Neural crest cell (in vitro differentiated cells): ENCODE measurements at regions not wholly inside any gene's neighbourhood (a gene's known extent, or its start where the extent isn't known, plus 50 kb on each side); places are given as distances from the start of the nearest gene placed in this dataset.

Source experiments
- DNase-seq: peaks from one replicate; pipeline ENCODE4 v3.0.0; 2021; ENCODE audit warnings: low read depth, mixed read lengths, low spot score
- H3K27ac Mint-ChIP-seq: one replicate; pipeline ENCODE4 v1.8.0; 2021; ENCODE audit warnings: mild to moderate bottlenecking, mixed read lengths; ENCODE audit not compliant: unreplicated experiment
- H3K27me3 Mint-ChIP-seq: 2 replicates; pipeline ENCODE4 v1.8.0; 2021; ENCODE audit warnings: low read depth, mild to moderate bottlenecking, mixed read lengths
- H3K36me3 Mint-ChIP-seq: 2 replicates; pipeline ENCODE4 v1.8.0; 2021; ENCODE audit warnings: low read depth, mild to moderate bottlenecking, mixed read lengths
- H3K4me1 Mint-ChIP-seq: 2 replicates; pipeline ENCODE4 v1.8.0; 2021; ENCODE audit warnings: mixed read lengths
- H3K4me3 Mint-ChIP-seq: one replicate; pipeline ENCODE4 v1.8.0; 2021; ENCODE audit warnings: mild to moderate bottlenecking, mixed read lengths
- H3K9me3 Mint-ChIP-seq: 2 replicates; pipeline ENCODE4 v1.8.0; 2021; ENCODE audit warnings: mixed read lengths
- CTCF ChIP-seq: fragments of 200-600 bp; sonication (generic); conservative IDR thresholded peaks from 2 replicates; pipeline ENCODE4 v1.5.0; 2021; ENCODE audit warnings: antibody characterized with exemption, mild to moderate bottlenecking

GRCh38 chr5:18111906-18112465 lies 477.7 kb downstream of the TAF11L14 start:
- no peaks in the 10 kb centered on the region for H3K36me3 Mint-ChIP-seq
- H3K27ac Mint-ChIP-seq, result no peak overlapping the region
- peaks cover 1% of the 10 kb centered on the region for H3K27me3 Mint-ChIP-seq
- peaks cover 12% of the 10 kb centered on the region for H3K4me1 Mint-ChIP-seq
- no peak for DNase-seq
- no peak for TF ChIP-seq CTCF
- no peak overlapping the region for H3K4me3 Mint-ChIP-seq
- peaks cover 2% of the 10 kb centered on the region for H3K9me3 Mint-ChIP-seq

- Mint-ChIP-seq H3K27me3 (no peaks in the 10 kb centered on the region), H3K27ac (no peak overlapping the region), H3K36me3 (no peaks in the 10 kb centered on the region), H3K4me3 (no peak overlapping the region), H3K4me1 (peaks cover 12% of the 10 kb centered on the region), H3K9me3 (no peaks in the 10 kb centered on the region)
- no peak for DNase-seq
- peak; percentile 59 for TF ChIP-seq CTCF
Observed at GRCh38 chr5:18113721-18114120, 479.5 kb downstream of the TAF11L14 start.

DNA sequence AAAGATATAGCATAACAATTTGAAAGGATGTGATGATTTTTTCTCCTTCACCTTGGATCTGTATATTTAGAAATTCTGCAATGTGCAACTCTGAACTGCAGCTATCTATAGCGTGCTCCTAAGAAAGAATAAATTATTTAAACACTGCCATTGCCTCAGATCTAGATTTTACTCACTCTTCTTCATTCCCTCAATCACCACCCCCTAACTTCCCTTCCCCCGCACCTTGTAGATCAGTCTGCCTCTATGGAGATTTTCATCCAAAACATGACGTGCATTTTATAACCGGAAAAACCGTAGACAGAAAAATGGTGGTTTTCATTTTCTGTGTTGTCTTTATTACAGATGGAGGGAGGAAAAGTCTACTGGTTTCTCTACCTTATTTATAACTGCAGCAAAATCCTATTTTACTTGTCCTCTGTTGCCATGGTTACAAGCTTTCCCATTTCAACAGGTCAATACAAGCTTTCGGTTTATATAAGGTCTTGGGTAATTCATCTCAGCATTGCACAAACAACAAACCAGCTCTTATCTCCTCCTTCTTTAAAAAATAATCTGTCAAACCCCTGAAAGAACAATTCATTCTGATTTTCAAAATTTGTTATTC lies 480.0 kb downstream of the TAF11L14 start:
- Mint-ChIP-seq H3K9me3 (no peaks in the 10 kb centered on the region), H3K4me3 (no peak overlapping the region), H3K4me1 (peaks cover 12% of the 10 kb centered on the region), H3K36me3 (no peaks in the 10 kb centered on the region), H3K27me3 (no peaks in the 10 kb centered on the region), H3K27ac (peak overlapping the region; percentile 9)
- DNase-seq, result no peak
- TF ChIP-seq CTCF, result no peak

GRCh38 chr5:18117968-18118367 lies 483.7 kb downstream of the TAF11L14 start:
- Mint-ChIP-seq H3K4me1 (peaks cover 8% of the 10 kb centered on the region), H3K27me3 (no peaks in the 10 kb centered on the region), H3K36me3 (no peaks in the 10 kb centered on the region), H3K4me3 (no peak overlapping the region), H3K9me3 (no peaks in the 10 kb centered on the region), H3K27ac (no peak overlapping the region)
- DNase-seq, result no peak
- TF ChIP-seq CTCF, result no peak

- H3K27me3 Mint-ChIP-seq, result no peaks in the 10 kb centered on the region
- no peak overlapping the region for H3K4me3 Mint-ChIP-seq
- peaks cover 2% of the 10 kb centered on the region for H3K36me3 Mint-ChIP-seq
- DNase-seq, result no peak
- H3K27ac Mint-ChIP-seq, result no peak overlapping the region
- no peak for TF ChIP-seq CTCF
- H3K4me1 Mint-ChIP-seq, result peaks cover 6% of the 10 kb centered on the region
- peaks cover 4% of the 10 kb centered on the region for H3K9me3 Mint-ChIP-seq
Observed at GRCh38 chr5:18119156-18119785, 485.0 kb downstream of the TAF11L14 start.
